ENCODE measurements at regions not wholly inside any gene's neighbourhood (a gene's known extent, or its start where the extent isn't known, plus 50 kb on each side); places are given as distances from the start of the nearest gene placed in this dataset.
A peak's percentile ranks its signal among the peaks of the same experiment; 100 is the strongest.

- H3K4me3 ChIP-seq (ENCODE audit: low read depth in 1 of 5, low read length in 5 of 5) = no peak overlapping the region
- no peaks in the 10 kb centered on the region for H3K27me3 ChIP-seq (ENCODE audit: control insufficient read depth in 5 of 5, insufficient read depth in 4 of 5, low read length in 5 of 5)
- H3K4me1 ChIP-seq (ENCODE audit: control insufficient read depth in 5 of 5, insufficient read depth in 5 of 5, low read length in 5 of 5) = peaks cover 0 to 10% (median 6%) of the 10 kb centered on the region in 5 donors
- no peak overlapping the region for H3K9ac ChIP-seq (ENCODE audit: low read length in 5 of 5)
- H3K9me3 ChIP-seq (ENCODE audit: control insufficient read depth in 5 of 5, low read length in 5 of 5) = peaks cover 0 to 6% (median 5%) of the 10 kb centered on the region in 5 donors
- H3K36me3 ChIP-seq (ENCODE audit: control insufficient read depth in 5 of 5, insufficient read depth in 5 of 5, low read length in 5 of 5) = no peaks in the 10 kb centered on the region
- H3K27ac ChIP-seq (ENCODE audit: low read depth, low read length) = no peak overlapping the region
Observed at GRCh38 chr18:10232062-10232461, 222.4 kb upstream of the APCDD1 start.

GRCh38 chr18:10233082-10233875, 221.2 kb upstream of the APCDD1 start:
- Histone ChIP-seq H3K9ac (ENCODE audit: low read length in 5 of 5) (no peak overlapping the region), H3K27me3 (ENCODE audit: control insufficient read depth in 5 of 5, insufficient read depth in 4 of 5, low read length in 5 of 5) (no peaks in the 10 kb centered on the region), H3K36me3 (ENCODE audit: control insufficient read depth in 5 of 5, insufficient read depth in 5 of 5, low read length in 5 of 5) (no peaks in the 10 kb centered on the region), H3K4me1 (ENCODE audit: control insufficient read depth in 5 of 5, insufficient read depth in 5 of 5, low read length in 5 of 5) (peaks cover 0 to 10% (median 6%) of the 10 kb centered on the region in 5 donors), H3K4me3 (ENCODE audit: low read depth in 1 of 5, low read length in 5 of 5) (no peak overlapping the region), H3K27ac (ENCODE audit: low read depth, low read length) (no peak overlapping the region), H3K9me3 (ENCODE audit: control insufficient read depth in 5 of 5, low read length in 5 of 5) (peaks cover 0 to 6% (median 5%) of the 10 kb centered on the region in 5 donors)

GRCh38 chr18:10234281-10234680, 220.2 kb upstream of the APCDD1 start:
- Histone ChIP-seq H3K4me1 (ENCODE audit: control insufficient read depth in 5 of 5, insufficient read depth in 5 of 5, low read length in 5 of 5) (peaks cover 0 to 17% (median 10%) of the 10 kb centered on the region in 5 donors), H3K27ac (ENCODE audit: low read depth, low read length) (no peak overlapping the region), H3K9ac (ENCODE audit: low read length in 5 of 5) (no peak overlapping the region)

GRCh38 chr18:10234912-10235660, 219.3 kb upstream of the APCDD1 start:
- H3K36me3 ChIP-seq (ENCODE audit: control insufficient read depth in 5 of 5, insufficient read depth in 5 of 5, low read length in 5 of 5) = no peaks in the 10 kb centered on the region
- H3K4me1 ChIP-seq (ENCODE audit: control insufficient read depth in 5 of 5, insufficient read depth in 5 of 5, low read length in 5 of 5) = peaks cover 2 to 25% (median 18%) of the 10 kb centered on the region in 5 donors
- no peak overlapping the region for H3K4me3 ChIP-seq (ENCODE audit: low read depth in 1 of 5, low read length in 5 of 5)
- peak overlapping the region in 1 of 5 donors; percentile 20 for H3K9ac ChIP-seq (ENCODE audit: low read length in 5 of 5)
- no peaks in the 10 kb centered on the region for H3K27me3 ChIP-seq (ENCODE audit: control insufficient read depth in 5 of 5, insufficient read depth in 4 of 5, low read length in 5 of 5)
- H3K27ac ChIP-seq (ENCODE audit: low read depth, low read length) = peak overlapping the region; percentile 14
- peaks cover 0 to 2% (median under 1%) of the 10 kb centered on the region in 5 donors for H3K9me3 ChIP-seq (ENCODE audit: control insufficient read depth in 5 of 5, low read length in 5 of 5)

More at GRCh38 chr18:10234281-10234680, 220.2 kb upstream of the APCDD1 start:
- no peaks in the 10 kb centered on the region for H3K36me3 ChIP-seq (ENCODE audit: control insufficient read depth in 5 of 5, insufficient read depth in 5 of 5, low read length in 5 of 5)
- H3K27me3 ChIP-seq (ENCODE audit: control insufficient read depth in 5 of 5, insufficient read depth in 4 of 5, low read length in 5 of 5) = no peaks in the 10 kb centered on the region
- H3K4me3 ChIP-seq (ENCODE audit: low read depth in 1 of 5, low read length in 5 of 5) = no peak overlapping the region
- H3K9me3 ChIP-seq (ENCODE audit: control insufficient read depth in 5 of 5, low read length in 5 of 5) = peaks cover 0 to 6% (median 5%) of the 10 kb centered on the region in 5 donors

- Histone ChIP-seq H3K27ac (ENCODE audit: low read depth, low read length) (peak overlapping the region; percentile 14), H3K9me3 (ENCODE audit: control insufficient read depth in 5 of 5, low read length in 5 of 5) (no peaks in the 10 kb centered on the region), H3K36me3 (ENCODE audit: control insufficient read depth in 5 of 5, insufficient read depth in 5 of 5, low read length in 5 of 5) (no peaks in the 10 kb centered on the region), H3K9ac (ENCODE audit: low read length in 5 of 5) (no peak overlapping the region), H3K4me3 (ENCODE audit: low read depth in 1 of 5, low read length in 5 of 5) (no peak overlapping the region), H3K27me3 (ENCODE audit: control insufficient read depth in 5 of 5, insufficient read depth in 4 of 5, low read length in 5 of 5) (no peaks in the 10 kb centered on the region), H3K4me1 (ENCODE audit: control insufficient read depth in 5 of 5, insufficient read depth in 5 of 5, low read length in 5 of 5) (peaks cover 2 to 30% (median 22%) of the 10 kb centered on the region in 5 donors)
Observed at GRCh38 chr18:10235661-10235952, 218.8 kb upstream of the APCDD1 start.

- no peaks in the 10 kb centered on the region for H3K27me3 ChIP-seq (ENCODE audit: control insufficient read depth in 5 of 5, insufficient read depth in 4 of 5, low read length in 5 of 5)
- H3K4me3 ChIP-seq (ENCODE audit: low read depth in 1 of 5, low read length in 5 of 5) = peak overlapping the region in 1 of 5 donors; percentile 4
- no peak overlapping the region for H3K9ac ChIP-seq (ENCODE audit: low read length in 5 of 5)
- H3K27ac ChIP-seq (ENCODE audit: low read depth, low read length) = no peak overlapping the region
- no peaks in the 10 kb centered on the region for H3K36me3 ChIP-seq (ENCODE audit: control insufficient read depth in 5 of 5, insufficient read depth in 5 of 5, low read length in 5 of 5)
- no peaks in the 10 kb centered on the region for H3K9me3 ChIP-seq (ENCODE audit: control insufficient read depth in 5 of 5, low read length in 5 of 5)
- H3K4me1 ChIP-seq (ENCODE audit: control insufficient read depth in 5 of 5, insufficient read depth in 5 of 5, low read length in 5 of 5) = peaks cover 2 to 25% (median 22%) of the 10 kb centered on the region in 5 donors
Observed at GRCh38 chr18:10239103-10239502, 215.3 kb upstream of the APCDD1 start.

- no peak overlapping the region for H3K9ac ChIP-seq (ENCODE audit: low read length in 5 of 5)
- H3K4me1 ChIP-seq (ENCODE audit: control insufficient read depth in 5 of 5, insufficient read depth in 5 of 5, low read length in 5 of 5) = peaks cover 2 to 25% (median 22%) of the 10 kb centered on the region in 5 donors
- H3K27me3 ChIP-seq (ENCODE audit: control insufficient read depth in 5 of 5, insufficient read depth in 4 of 5, low read length in 5 of 5) = no peaks in the 10 kb centered on the region
- no peak overlapping the region for H3K27ac ChIP-seq (ENCODE audit: low read depth, low read length)
- no peak overlapping the region for H3K4me3 ChIP-seq (ENCODE audit: low read depth in 1 of 5, low read length in 5 of 5)
- H3K36me3 ChIP-seq (ENCODE audit: control insufficient read depth in 5 of 5, insufficient read depth in 5 of 5, low read length in 5 of 5) = no peaks in the 10 kb centered on the region
- no peaks in the 10 kb centered on the region for H3K9me3 ChIP-seq (ENCODE audit: control insufficient read depth in 5 of 5, low read length in 5 of 5)
Observed at GRCh38 chr18:10239991-10240634, 214.3 kb upstream of the APCDD1 start.

GRCh38 chr18:10240973-10241372, 213.5 kb upstream of the APCDD1 start:
- Histone ChIP-seq H3K4me1 (ENCODE audit: control insufficient read depth in 5 of 5, insufficient read depth in 5 of 5, low read length in 5 of 5) (peaks cover 2 to 24% (median 21%) of the 10 kb centered on the region in 5 donors), H3K27me3 (ENCODE audit: control insufficient read depth in 5 of 5, insufficient read depth in 4 of 5, low read length in 5 of 5) (no peaks in the 10 kb centered on the region), H3K27ac (ENCODE audit: low read depth, low read length) (no peak overlapping the region), H3K4me3 (ENCODE audit: low read depth in 1 of 5, low read length in 5 of 5) (no peak overlapping the region), H3K9ac (ENCODE audit: low read length in 5 of 5) (no peak overlapping the region), H3K9me3 (ENCODE audit: control insufficient read depth in 5 of 5, low read length in 5 of 5) (no peaks in the 10 kb centered on the region), H3K36me3 (ENCODE audit: control insufficient read depth in 5 of 5, insufficient read depth in 5 of 5, low read length in 5 of 5) (no peaks in the 10 kb centered on the region)

GRCh38 chr18:10241579-10241978, 212.9 kb upstream of the APCDD1 start:
- Histone ChIP-seq H3K9me3 (ENCODE audit: control insufficient read depth in 5 of 5, low read length in 5 of 5) (no peaks in the 10 kb centered on the region), H3K27me3 (ENCODE audit: control insufficient read depth in 5 of 5, insufficient read depth in 4 of 5, low read length in 5 of 5) (no peaks in the 10 kb centered on the region), H3K9ac (ENCODE audit: low read length in 5 of 5) (no peak overlapping the region), H3K36me3 (ENCODE audit: control insufficient read depth in 5 of 5, insufficient read depth in 5 of 5, low read length in 5 of 5) (no peaks in the 10 kb centered on the region), H3K4me1 (ENCODE audit: control insufficient read depth in 5 of 5, insufficient read depth in 5 of 5, low read length in 5 of 5) (peaks cover 2 to 24% (median 21%) of the 10 kb centered on the region in 5 donors), H3K4me3 (ENCODE audit: low read depth in 1 of 5, low read length in 5 of 5) (no peak overlapping the region), H3K27ac (ENCODE audit: low read depth, low read length) (no peak overlapping the region)

Data from subcutaneous abdominal adipose tissue (tissue), 5 donors.